GM18873 (cell line): ENCODE measurements at regions not wholly inside any gene's neighbourhood (a gene's known extent, or its start where the extent isn't known, plus 50 kb on each side); places are given as distances from the start of the nearest gene placed in this dataset.

Source experiments
- ATAC-seq: cut with Tn5 transposase; IDR thresholded peaks from one replicate; pipeline ENCODE4 v1.9.1; 2021; ENCODE audit warnings: mild to moderate bottlenecking, moderate library complexity, moderate number of reproducible peaks; ENCODE audit not compliant: unreplicated experiment, low FRiP score

DNA sequence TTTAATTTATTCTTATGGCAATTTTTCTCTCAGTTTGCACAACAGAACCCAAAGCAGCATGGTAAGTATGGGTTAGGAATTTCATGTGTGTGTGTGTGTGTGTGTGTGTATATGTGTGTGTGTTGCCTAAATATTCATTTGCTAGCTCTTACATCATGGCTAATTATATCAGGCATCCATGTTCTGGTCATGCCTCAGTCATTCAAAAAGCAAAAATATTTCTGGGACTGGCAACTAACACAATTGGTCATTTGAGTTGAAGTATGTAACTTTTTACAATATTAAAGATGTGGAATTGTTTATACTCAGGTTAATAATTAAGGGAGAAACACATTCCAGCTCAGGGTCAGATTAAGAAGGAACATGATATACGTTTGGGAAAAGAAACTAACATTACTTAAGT lies 67.6 kb upstream of the PHYHIPL start:
- no peak for ATAC-seq

DNA sequence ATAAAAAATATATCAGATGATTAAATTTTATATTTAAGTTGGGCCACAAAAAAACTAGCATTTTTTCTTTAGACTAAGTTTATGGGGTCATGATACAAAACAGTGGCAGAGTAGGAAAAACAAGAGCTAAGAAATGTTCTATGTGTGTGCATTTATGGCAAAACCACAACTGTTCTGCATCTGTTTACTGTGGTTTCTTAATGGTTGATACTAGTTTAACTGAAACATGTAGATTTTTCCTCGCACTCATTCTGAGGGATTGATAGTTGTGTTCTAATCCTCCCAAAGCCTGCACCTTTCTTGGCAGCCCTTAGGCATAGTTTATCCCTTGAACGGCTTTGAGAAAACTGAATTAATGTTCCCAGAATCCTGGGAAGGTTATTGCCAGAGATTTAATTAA lies 66.6 kb upstream of the PHYHIPL start:
- no peak for ATAC-seq

DNA sequence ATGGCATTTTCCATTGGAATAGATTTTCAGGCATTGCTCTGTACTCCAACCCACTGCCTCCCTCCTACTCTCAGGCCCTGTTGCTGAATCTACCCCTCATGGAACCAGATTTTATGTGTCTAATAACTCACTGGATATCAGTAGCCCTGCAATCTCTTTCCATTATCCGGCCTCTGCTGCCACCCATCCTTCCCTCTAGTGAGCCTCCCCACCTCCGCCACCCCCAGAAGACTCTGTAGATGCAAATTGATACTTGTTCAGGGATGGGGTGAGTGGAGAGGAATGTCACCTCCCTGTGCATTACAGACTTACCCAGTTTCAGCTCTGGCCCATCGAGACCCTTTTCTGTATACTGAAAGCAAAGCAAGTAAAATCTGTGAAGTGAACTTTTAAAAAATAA lies 52.3 kb upstream of the PHYHIPL start:
- no peak for ATAC-seq

DNA sequence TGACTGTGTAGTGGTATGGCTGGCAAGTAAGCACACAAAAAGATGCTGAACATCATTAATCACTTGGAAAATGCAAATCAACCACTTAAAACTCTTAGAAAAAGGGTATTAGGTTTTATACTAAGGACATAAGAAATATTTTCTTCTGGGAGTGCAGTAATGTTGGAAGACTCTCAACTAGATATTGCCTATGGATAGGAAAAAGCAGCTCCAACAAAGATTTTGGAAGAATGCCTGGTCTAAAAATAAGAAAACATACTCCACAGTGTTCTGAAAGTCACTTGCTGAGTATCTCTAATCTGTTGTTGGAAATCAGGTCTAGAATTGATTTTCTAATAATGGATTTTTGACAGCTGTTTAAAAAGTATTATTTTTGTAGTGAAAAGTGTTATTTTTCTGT lies 50.8 kb upstream of the PHYHIPL start:
- no peak for ATAC-seq

DNA sequence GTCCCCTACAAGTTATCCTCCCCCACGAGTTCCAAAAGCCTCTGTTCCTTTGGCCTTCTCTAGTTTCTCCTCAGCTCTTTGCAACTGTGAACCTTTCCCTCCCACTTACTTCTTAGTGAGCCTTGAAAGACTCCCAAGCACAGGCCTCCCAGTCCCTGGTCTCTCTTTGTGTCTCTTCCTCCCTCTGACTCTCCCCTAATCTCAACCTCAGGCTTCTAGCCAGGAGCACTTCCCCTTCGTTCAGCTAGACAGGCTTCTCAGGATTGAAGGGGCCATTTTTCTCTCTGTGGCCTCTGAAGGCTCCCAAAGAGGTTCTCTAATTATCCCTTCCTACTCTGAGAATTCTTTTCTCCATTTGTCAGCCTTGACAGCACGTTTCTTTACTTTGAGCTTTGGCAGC lies 50.2 kb upstream of the PHYHIPL start:
- no peak for ATAC-seq
